Activated CD8-positive, alpha-beta T cell treated with anti-CD3 and anti-CD28 coated beads for 36 hours (primary cell): ENCODE measurements at regions not wholly inside any gene's neighbourhood (a gene's known extent, or its start where the extent isn't known, plus 50 kb on each side); places are given as distances from the start of the nearest gene placed in this dataset.

Source experiments
- ATAC-seq: fragments of 200-7000 bp; cut with Tn5 transposase; one replicate; pipeline ENCODE4 v1.10.0; 2021; ENCODE audit warnings: mild to moderate bottlenecking, moderate library complexity
- CTCF ChIA-PET: fragments of 350-600 bp; sonication (Branson Sonifier 250); formaldehyde crosslinking; loops from one replicate; lab custom pipeline; 2021; ENCODE audit warnings: antibody characterized with exemption; lab: Charles Lee
- POLR2A ChIA-PET: fragments of 350-600 bp; sonication (Branson Sonifier 250); formaldehyde crosslinking; loops from one replicate; lab custom pipeline; 2021; ENCODE audit warnings: antibody characterized with exemption; lab: Charles Lee
- DNase-seq: peaks from one replicate; pipeline ENCODE4 v3.0.0-alpha.2; 2020
- H3K27ac Mint-ChIP-seq: one replicate; pipeline ENCODE4 v1.8.0; 2021; ENCODE audit warnings: mild to moderate bottlenecking, mixed read lengths
- H3K27me3 Mint-ChIP-seq: one replicate; pipeline ENCODE4 v1.8.0; 2021; ENCODE audit warnings: mixed read lengths
- H3K36me3 Mint-ChIP-seq: one replicate; pipeline ENCODE4 v1.8.0; 2021; ENCODE audit warnings: low read depth, mixed read lengths
- H3K4me1 Mint-ChIP-seq: one replicate; pipeline ENCODE4 v1.8.0; 2021; ENCODE audit warnings: low read depth, mixed read lengths
- H3K4me3 Mint-ChIP-seq: one replicate; pipeline ENCODE4 v1.8.0; 2021; ENCODE audit warnings: mild to moderate bottlenecking, moderate library complexity, mixed read lengths
- H3K9me3 Mint-ChIP-seq: one replicate; pipeline ENCODE4 v1.8.0; 2021; ENCODE audit warnings: mixed read lengths
- intact Hi-C: fragments of 100-400 bp; cut with micrococcal nuclease; formaldehyde crosslinking; loops from one replicate; pipeline ENCODE4 v1.10.0; 2022
- TF ChIP-seq, protein P1 (sequence below): fragments of 200-600 bp; IDR thresholded peaks from one replicate; pipeline ENCODE4 v1.8.0; 2022; ENCODE audit warnings: antibody characterized with exemption, mild to moderate bottlenecking

- Mint-ChIP-seq H3K27ac (no peak overlapping the region), H3K36me3 (no peaks in the 10 kb centered on the region), H3K27me3 (no peaks in the 10 kb centered on the region), H3K9me3 (peaks cover 2% of the 10 kb centered on the region), H3K4me3 (no peak overlapping the region), H3K4me1 (no peaks in the 10 kb centered on the region)
- intact Hi-C loops = no loop called here
- ChIA-PET POLR2A (no interaction called here), CTCF (no interaction called here)
- DNase-seq (no peak), ATAC-seq (no peak)
- TF ChIP-seq, protein P1, sequence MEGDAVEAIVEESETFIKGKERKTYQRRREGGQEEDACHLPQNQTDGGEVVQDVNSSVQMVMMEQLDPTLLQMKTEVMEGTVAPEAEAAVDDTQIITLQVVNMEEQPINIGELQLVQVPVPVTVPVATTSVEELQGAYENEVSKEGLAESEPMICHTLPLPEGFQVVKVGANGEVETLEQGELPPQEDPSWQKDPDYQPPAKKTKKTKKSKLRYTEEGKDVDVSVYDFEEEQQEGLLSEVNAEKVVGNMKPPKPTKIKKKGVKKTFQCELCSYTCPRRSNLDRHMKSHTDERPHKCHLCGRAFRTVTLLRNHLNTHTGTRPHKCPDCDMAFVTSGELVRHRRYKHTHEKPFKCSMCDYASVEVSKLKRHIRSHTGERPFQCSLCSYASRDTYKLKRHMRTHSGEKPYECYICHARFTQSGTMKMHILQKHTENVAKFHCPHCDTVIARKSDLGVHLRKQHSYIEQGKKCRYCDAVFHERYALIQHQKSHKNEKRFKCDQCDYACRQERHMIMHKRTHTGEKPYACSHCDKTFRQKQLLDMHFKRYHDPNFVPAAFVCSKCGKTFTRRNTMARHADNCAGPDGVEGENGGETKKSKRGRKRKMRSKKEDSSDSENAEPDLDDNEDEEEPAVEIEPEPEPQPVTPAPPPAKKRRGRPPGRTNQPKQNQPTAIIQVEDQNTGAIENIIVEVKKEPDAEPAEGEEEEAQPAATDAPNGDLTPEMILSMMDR = no peak
Measured at GRCh38 chr6:23306251-23306950, 737.0 kb downstream of the HDGFL1 start.

- peaks cover 2% of the 10 kb centered on the region for H3K9me3 Mint-ChIP-seq
Measured at GRCh38 chr6:23307516-23307915, 738.1 kb downstream of the HDGFL1 start.

DNA sequence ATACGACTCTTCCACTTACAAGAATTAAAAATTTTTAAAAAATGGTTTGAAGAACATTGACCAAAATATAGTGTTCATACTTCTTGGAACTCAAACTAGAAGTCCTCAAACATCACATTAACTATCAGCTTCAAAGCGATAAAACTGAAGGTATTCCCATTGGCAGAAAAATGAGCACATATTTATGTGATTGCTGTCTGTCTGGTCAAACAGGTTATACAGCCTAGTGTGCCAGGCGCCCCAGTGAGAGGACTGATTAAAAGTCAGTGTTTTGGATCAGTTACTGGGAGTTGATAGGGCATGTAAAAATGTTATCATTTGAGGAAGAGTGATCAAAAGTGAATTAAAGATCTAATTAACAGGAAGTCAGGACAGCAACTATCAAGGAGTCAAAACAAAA, 738.8 kb downstream of the HDGFL1 start:
- intact Hi-C loops = no loop called here
- H3K4me1 Mint-ChIP-seq = no peaks in the 10 kb centered on the region
- no peaks in the 10 kb centered on the region for H3K36me3 Mint-ChIP-seq
- H3K27ac Mint-ChIP-seq = no peak overlapping the region
- ATAC-seq = no peak
- ChIA-PET POLR2A (no interaction called here), CTCF (no interaction called here)
- H3K9me3 Mint-ChIP-seq = peaks cover 2% of the 10 kb centered on the region
- H3K27me3 Mint-ChIP-seq = no peaks in the 10 kb centered on the region
- no peak overlapping the region for H3K4me3 Mint-ChIP-seq
- DNase-seq = no peak
- TF ChIP-seq, protein P1 = no peak

More at GRCh38 chr6:23307516-23307915, 738.1 kb downstream of the HDGFL1 start:
- Mint-ChIP-seq H3K36me3 (no peaks in the 10 kb centered on the region), H3K27me3 (no peaks in the 10 kb centered on the region), H3K4me3 (no peak overlapping the region), H3K4me1 (no peaks in the 10 kb centered on the region), H3K27ac (no peak overlapping the region)
- ChIA-PET POLR2A (no interaction called here), CTCF (no interaction called here)
- no peak for DNase-seq
- TF ChIP-seq, protein P1 = no peak
- intact Hi-C loops = no loop called here
- no peak for ATAC-seq

GRCh38 chr6:23311211-23311610, 741.8 kb downstream of the HDGFL1 start:
- ChIA-PET POLR2A (no interaction called here), CTCF (no interaction called here)
- peaks cover 2% of the 10 kb centered on the region for H3K9me3 Mint-ChIP-seq
- ATAC-seq = no peak
- TF ChIP-seq, protein P1 = no peak
- H3K4me3 Mint-ChIP-seq = no peak overlapping the region
- H3K4me1 Mint-ChIP-seq = no peaks in the 10 kb centered on the region
- no peak overlapping the region for H3K27ac Mint-ChIP-seq
- no peak for DNase-seq
- H3K27me3 Mint-ChIP-seq = no peaks in the 10 kb centered on the region
- no peaks in the 10 kb centered on the region for H3K36me3 Mint-ChIP-seq
- intact Hi-C loops = no loop called here

DNA sequence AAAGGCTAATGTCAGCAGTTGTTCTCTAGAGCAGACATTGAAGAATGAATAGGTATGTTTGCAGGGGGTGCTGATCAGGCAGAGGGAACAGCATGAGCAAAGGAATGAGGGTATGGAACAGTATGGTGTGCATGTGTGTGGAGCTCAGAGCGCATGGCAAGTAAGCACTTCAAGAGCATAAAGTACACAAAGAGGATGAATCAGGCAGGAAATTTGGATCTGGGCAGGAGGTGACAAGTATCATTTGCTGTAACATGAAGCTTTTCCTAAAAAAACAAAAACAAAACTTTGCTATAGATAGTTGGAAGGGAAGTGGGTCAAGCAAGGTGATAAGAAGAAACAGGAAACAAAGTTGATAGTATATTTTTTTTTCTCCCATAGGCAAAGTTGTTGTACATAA, 746.8 kb downstream of the HDGFL1 start:
- intact Hi-C loops = no loop called here
- Mint-ChIP-seq H3K36me3 (no peaks in the 10 kb centered on the region), H3K4me1 (no peaks in the 10 kb centered on the region), H3K4me3 (no peak overlapping the region), H3K27ac (no peak overlapping the region), H3K27me3 (no peaks in the 10 kb centered on the region), H3K9me3 (no peaks in the 10 kb centered on the region)
- POLR2A ChIA-PET = no interaction called here
- CTCF ChIA-PET = no interaction called here
- TF ChIP-seq, protein P1 = no peak
- ATAC-seq (no peak), DNase-seq (no peak)
